H1 (cell line): ENCODE measurements at regions not wholly inside any gene's neighbourhood (a gene's known extent, or its start where the extent isn't known, plus 50 kb on each side); places are given as distances from the start of the nearest gene placed in this dataset.
A peak's percentile ranks its signal among the peaks of the same experiment; 100 is the strongest.

Source experiments
- CTCF ChIA-PET: fragments of 300-600 bp; sonication (Branson Sonifier 250); formaldehyde crosslinking; loops from one replicate; lab custom pipeline; 2021; ENCODE audit not compliant: partially characterized antibody; lab: Charles Lee
- POLR2A ChIA-PET: fragments of 300-600 bp; sonication (Branson Sonifier 250); formaldehyde crosslinking; loops from one replicate; lab custom pipeline; 2021; ENCODE audit warnings: inconsistent platforms; ENCODE audit not compliant: partially characterized antibody; lab: Charles Lee
- DNase-seq, 2 experiments: peaks; one replicate each; pipeline versions ENCODE4 v3.0.0 to v3.0.0-alpha.2; 2010 to 2022; ENCODE audit warnings: low spot score in 2 of 2, low read depth in 1 of 2, mixed read lengths in 1 of 2
- FAIRE-seq: peaks from 2 replicates; lab custom pipeline; 2011; peaks lifted over from hg19 to GRCh38; lab: Jason Lieb, UNC
- H2AFZ ChIP-seq: 2 replicates; pipeline ENCODE4 v1.8.1; 2012; ENCODE audit warnings: low read length, inconsistent platforms
- H2AK5ac ChIP-seq: 2 replicates; pipeline ENCODE4 v1.6.1; 2013; ENCODE audit warnings: low read depth, low read length
- H2BK120ac ChIP-seq: replicated peaks from 2 replicates; pipeline ENCODE3; 2013; ENCODE audit warnings: low read depth, low read length, inconsistent platforms
- H2BK12ac ChIP-seq: 2 replicates; pipeline ENCODE4 v1.6.1; 2013; ENCODE audit warnings: low read depth, low read length
- H2BK15ac ChIP-seq: 2 replicates; pipeline ENCODE4 v1.6.1; 2013; ENCODE audit warnings: low read length
- H2BK20ac ChIP-seq: 2 replicates; pipeline ENCODE4 v1.6.1; 2013; ENCODE audit warnings: low read length
- H2BK5ac ChIP-seq: 2 replicates; pipeline ENCODE4 v1.6.1; 2013; ENCODE audit warnings: low read depth, low read length
- H3K14ac ChIP-seq: 2 replicates; pipeline ENCODE4 v1.6.1; 2013; ENCODE audit warnings: inconsistent platforms; ENCODE audit not compliant: insufficient read length
- H3K18ac ChIP-seq: 2 replicates; pipeline ENCODE4 v1.6.1; 2013; ENCODE audit warnings: low read length; ENCODE audit errors: extremely low read depth
- H3K23ac ChIP-seq: 2 replicates; pipeline ENCODE4 v1.6.1; 2013; ENCODE audit warnings: inconsistent platforms; ENCODE audit not compliant: insufficient read length
- H3K23me2 ChIP-seq: 2 replicates; pipeline ENCODE4 v1.6.1; 2013; ENCODE audit warnings: low read depth, low read length
- H3K27ac ChIP-seq: 2 replicates; pipeline ENCODE4 v1.6.1; 2011; ENCODE audit warnings: low read depth, low read length, inconsistent platforms
- H3K27me3 ChIP-seq, 4 experiments: replicated peaks in 1 of 4; 1 replicate in 1 of 4; 2 replicates in 3 of 4; pipeline versions ENCODE4 v1.6.1 to v1.8.1; 2011 to 2013; ENCODE audit warnings: low read length in 3 of 4, mild to moderate bottlenecking in 3 of 4, inconsistent platforms in 2 of 4, mixed read lengths in 2 of 4, moderate library complexity in 1 of 4; ENCODE audit not compliant: control insufficient read depth in 3 of 4, insufficient read depth in 3 of 4; ENCODE audit errors: extremely low read depth in 1 of 4
- H3K36me3 ChIP-seq, 4 experiments: 2 replicates each; pipeline versions ENCODE4 v1.6.1 to v1.8.1; 2011 to 2013; ENCODE audit warnings: mild to moderate bottlenecking in 4 of 4, low read length in 3 of 4, moderate library complexity in 2 of 4, control low read depth in 1 of 4, inconsistent platforms in 1 of 4; ENCODE audit not compliant: insufficient read depth in 4 of 4, control insufficient read depth in 2 of 4
- H3K4ac ChIP-seq: replicated peaks from 2 replicates; pipeline ENCODE3; 2013; ENCODE audit warnings: low read length, low read depth, mixed read lengths, inconsistent platforms; ENCODE audit not compliant: insufficient read length
- H3K4me1 ChIP-seq, 4 experiments: replicated peaks in 1 of 4; 1 replicate in 1 of 4; 2 replicates in 3 of 4; pipeline versions ENCODE4 v1.6.1 to v1.8.1; 2011 to 2013; ENCODE audit warnings: low read length in 3 of 4, inconsistent platforms in 2 of 4, mixed read lengths in 1 of 4; ENCODE audit not compliant: insufficient read depth in 4 of 4, control insufficient read depth in 3 of 4
- H3K4me2 ChIP-seq, 2 experiments: 2 replicates each; pipeline versions ENCODE4 v1.6.1 to v1.8.1; 2011 to 2013; ENCODE audit warnings: low read depth in 2 of 2, low read length in 2 of 2, control low read depth in 1 of 2, inconsistent platforms in 1 of 2, mild to moderate bottlenecking in 1 of 2; ENCODE audit not compliant: insufficient read depth in 1 of 2
- H3K4me3 ChIP-seq, 4 experiments: fragments of 200-600, 300-600 bp in 1 of 4; sonication (generic), shearing (Covaris generic), sonication (Bioruptor Twin) in 1 of 4; 2 replicates each; pipeline versions ENCODE4 v1.5.1 to v1.8.1; 2011 to 2016; ENCODE audit warnings: low read length in 4 of 4, low read depth in 3 of 4, control low read depth in 2 of 4, inconsistent platforms in 2 of 4, mild to moderate bottlenecking in 2 of 4, mixed read lengths in 1 of 4, moderate library complexity in 1 of 4; ENCODE audit not compliant: insufficient read depth in 2 of 4; ENCODE audit errors: extremely low read depth in 1 of 4
- H3K56ac ChIP-seq: replicated peaks from 2 replicates; pipeline ENCODE3; 2013; ENCODE audit warnings: low read depth, mild to moderate bottlenecking, mixed read lengths, low read length, inconsistent platforms; ENCODE audit not compliant: insufficient read length
- H3K79me1 ChIP-seq: 2 replicates; pipeline ENCODE4 v1.6.1; 2013; ENCODE audit warnings: low read depth, low read length, control low read depth
- H3K79me2 ChIP-seq, 2 experiments: 2 replicates each; pipeline versions ENCODE4 v1.6.1 to v1.8.1; 2012 to 2013; ENCODE audit warnings: low read length in 2 of 2, mild to moderate bottlenecking in 2 of 2, inconsistent platforms in 1 of 2; ENCODE audit not compliant: insufficient read depth in 2 of 2, control insufficient read depth in 1 of 2
- H3K9ac ChIP-seq, 4 experiments: replicated peaks in 1 of 4; 1 replicate in 1 of 4; 2 replicates in 3 of 4; pipeline versions ENCODE4 v1.6.1 to v1.8.1; 2011 to 2013; ENCODE audit warnings: low read depth in 3 of 4, low read length in 3 of 4, control low read depth in 2 of 4, mild to moderate bottlenecking in 2 of 4, moderate library complexity in 2 of 4, inconsistent platforms in 1 of 4; ENCODE audit errors: extremely low read depth in 1 of 4
- H3K9me3 ChIP-seq, 2 experiments: 2 replicates each; pipeline versions ENCODE4 v1.6.1 to v1.8.1; 2012 to 2013; ENCODE audit warnings: mild to moderate bottlenecking in 2 of 2, moderate library complexity in 2 of 2, control low read depth in 1 of 2, inconsistent platforms in 1 of 2, low read depth in 1 of 2, low read length in 1 of 2, mixed read lengths in 1 of 2; ENCODE audit not compliant: insufficient read depth in 2 of 2
- H4K20me1 ChIP-seq, 2 experiments: replicated peaks in 1 of 2; 2 replicates each; pipeline versions ENCODE3 to v1.8.1; 2011 to 2013; ENCODE audit warnings: inconsistent platforms in 2 of 2, low read length in 2 of 2, mild to moderate bottlenecking in 1 of 2; ENCODE audit not compliant: insufficient read depth in 2 of 2, control insufficient read depth in 1 of 2
- H4K5ac ChIP-seq: 2 replicates; pipeline ENCODE4 v1.6.1; 2013; ENCODE audit warnings: low read length, low read depth, mixed read lengths, inconsistent platforms; ENCODE audit not compliant: insufficient read length
- H4K8ac ChIP-seq: 2 replicates; pipeline ENCODE4 v1.8.0; 2013; ENCODE audit warnings: mild to moderate bottlenecking, moderate library complexity, low read length, inconsistent platforms; ENCODE audit not compliant: insufficient read depth; ENCODE audit errors: extremely low read depth
- H4K91ac ChIP-seq: replicated peaks from 2 replicates; pipeline ENCODE3; 2013; ENCODE audit warnings: low read length, mixed read lengths, inconsistent platforms; ENCODE audit not compliant: insufficient read length
- CTCF ChIP-seq, 3 experiments: IDR thresholded peaks; 1 replicate in 2 of 3; 2 replicates in 1 of 3; pipeline versions ENCODE4 v1.5.1 to v1.6.1; 2011; ENCODE audit warnings: low read length in 3 of 3, mild to moderate bottlenecking in 3 of 3, inconsistent platforms in 2 of 3, low read depth in 1 of 3, moderate library complexity in 1 of 3; ENCODE audit not compliant: insufficient read depth in 1 of 3; ENCODE audit errors: control extremely low read depth in 1 of 3
- EZH2 ChIP-seq: fragments of 200-600 bp; sonication (generic); IDR thresholded peaks from 2 replicates; pipeline ENCODE4 v1.7.1; 2012; ENCODE audit warnings: low read depth, mild to moderate bottlenecking, moderate library complexity, low read length, inconsistent platforms; ENCODE audit not compliant: severe bottlenecking
- RAD21 ChIP-seq, 2 experiments: IDR thresholded peaks in 1 of 2; conservative IDR thresholded peaks in 1 of 2; 2 replicates each; pipeline ENCODE4 v1.6.1; 2011; ENCODE audit warnings: low read depth in 2 of 2, low read length in 2 of 2, improper control_type of control experiment in 1 of 2, inconsistent platforms in 1 of 2, mild to moderate bottlenecking in 1 of 2, moderate library complexity in 1 of 2
- SIX5 ChIP-seq: IDR thresholded peaks from 2 replicates; pipeline ENCODE4 v1.6.1; 2011; ENCODE audit warnings: mild to moderate bottlenecking, low read depth, low read length
- USF2 ChIP-seq: IDR thresholded peaks from 2 replicates; pipeline ENCODE4 v1.6.1; 2011; ENCODE audit warnings: low read length, improper control_type of control experiment
- WGBS, 2 experiments: shearing (Covaris generic) in 1 of 2; methylation state at CpG; one replicate each; pipeline versions ENCODE4 v1.1.6 to v1.1.7; 2013 to 2015; ENCODE audit warnings: low lambda C conversion rate in 2 of 2, mixed read lengths in 2 of 2, inconsistent platforms in 1 of 2, low coverage in 1 of 2, missing lambda C conversion rate in 1 of 2; ENCODE audit not compliant: insufficient replicate concordance in 2 of 2, insufficient coverage in 1 of 2, insufficient read length in 1 of 2; ENCODE audit errors: extremely low coverage in 1 of 2, missing lambda C conversion rate in 1 of 2; 5-methylcytosine and 5-hydroxymethylcytosine counted together

GRCh38 chr13:63636316-63636993, 2220.8 kb upstream of the PCDH20 start:
- 82% methylated on average over 6 of the region's 6 CpGs; no CpG with 5 or more reads in 1 of the 2 experiments for whole genome bisulfite sequencing, 2 experiments

More at GRCh38 chr13:63636316-63636993, 2220.8 kb upstream of the PCDH20 start:
- Histone ChIP-seq H3K79me1 (no peaks in the 10 kb centered on the region), H4K8ac (no peak overlapping the region), H3K4me2 (no peak overlapping the region), H4K5ac (no peak overlapping the region), H2BK120ac (no peak overlapping the region), H3K18ac (no peak overlapping the region), H3K27ac (no peak overlapping the region), H3K14ac (no peak overlapping the region)
- FAIRE-seq (no peak), DNase-seq (no peak)
- TF ChIP-seq EZH2 (no peak), SIX5 (no peak), USF2 (no peak), CTCF (IDR thresholded peaks at IDR 0.05; ENCODE audit: control extremely low read depth in 1 of 3, insufficient read depth in 1 of 3, low read depth in 1 of 3, low read length in 3 of 3) (peak in 1 of 3 experiments; percentile 24; a peak in 1 of 4 replicates), RAD21 (IDR thresholded peaks at IDR 0.05 in 1 of 2, conservative IDR thresholded peaks at IDR 0.05 in 1 of 2; ENCODE audit: low read depth in 2 of 2, low read length in 2 of 2) (peak; percentile 32 to 55)
- TF ChIP-seq, all 59 proteins: peak for 2
- 0 out of 2 replicates have a peak overlapping the region, but pooled peaks have one; percentile 34 for H2AFZ ChIP-seq
- H3K56ac ChIP-seq, result no peak overlapping the region
- no peak overlapping the region for H2BK5ac ChIP-seq
- no peak overlapping the region for H3K4ac ChIP-seq
- no peak overlapping the region for H3K23ac ChIP-seq
- H3K4me3 ChIP-seq, result no peak overlapping the region
- H4K20me1 ChIP-seq, result no peaks in the 10 kb centered on the region
- H3K36me3 ChIP-seq, result no peaks in the 10 kb centered on the region
- ChIA-PET CTCF (interaction anchor here (1.3 to 2.3 kb wide), 2 partner anchors 10 to 24 kb away, joined by 3 to 14 read pairs; no protein-coding TSS in a partner anchor), POLR2A (no interaction called here)
- H2AK5ac ChIP-seq, result no peak overlapping the region
- H3K27me3 ChIP-seq, result no peaks in the 10 kb centered on the region
- no peak overlapping the region for H3K9ac ChIP-seq
- no peaks in the 10 kb centered on the region for H3K4me1 ChIP-seq
- H4K91ac ChIP-seq, result no peak overlapping the region
- H3K9me3 ChIP-seq, result no peaks in the 10 kb centered on the region
- H2BK15ac ChIP-seq, result no peak overlapping the region
- no peaks in the 10 kb centered on the region for H3K79me2 ChIP-seq
- no peak overlapping the region for H2BK20ac ChIP-seq
- H2BK12ac ChIP-seq, result no peak overlapping the region
- no peaks in the 10 kb centered on the region for H3K23me2 ChIP-seq
